Smooth muscle cell (in vitro differentiated cells): ENCODE measurements at regions not wholly inside any gene's neighbourhood (a gene's known extent, or its start where the extent isn't known, plus 50 kb on each side); places are given as distances from the start of the nearest gene placed in this dataset.

Source experiments
- DNase-seq: peaks from one replicate; lab custom pipeline; 2025; ENCODE audit not compliant: unreplicated experiment; lab: John Stamatoyannopoulos, UW
- H2AFZ ChIP-seq: fragments of 200-600 bp; sonication (generic); 2 replicates; pipeline ENCODE4 v1.6.0; 2016; ENCODE audit warnings: antibody characterized with exemption, low read depth, mild to moderate bottlenecking
- H3F3A ChIP-seq: fragments of 200-600 bp; sonication (generic); 2 replicates; pipeline ENCODE4 v1.6.0; 2017; ENCODE audit warnings: antibody characterized with exemption, low read depth
- H3K27ac ChIP-seq: fragments of 200-600 bp; sonication (generic); 2 replicates; pipeline ENCODE4 v1.5.1; 2016; ENCODE audit warnings: low read depth, mild to moderate bottlenecking
- H3K27me3 ChIP-seq: fragments of 200-600 bp; sonication (generic); 2 replicates; pipeline ENCODE4 v1.6.1; 2016; ENCODE audit warnings: low read depth, mild to moderate bottlenecking
- H3K36me3 ChIP-seq: fragments of 200-600 bp; sonication (generic); 2 replicates; pipeline ENCODE4 v1.5.1; 2016; ENCODE audit warnings: low read depth
- H3K4me1 ChIP-seq: fragments of 200-600 bp; sonication (generic); 2 replicates; pipeline ENCODE4 v1.5.1; 2016; ENCODE audit warnings: low read depth
- H3K4me2 ChIP-seq: fragments of 200-600 bp; sonication (generic); 2 replicates; pipeline ENCODE4 v1.6.0; 2016; ENCODE audit warnings: mild to moderate bottlenecking
- H3K4me3 ChIP-seq: fragments of 200-600 bp; sonication (generic); 2 replicates; pipeline ENCODE4 v1.5.1; 2016; ENCODE audit warnings: mild to moderate bottlenecking
- H3K79me2 ChIP-seq: fragments of 200-600 bp; sonication (generic); 2 replicates; pipeline ENCODE4 v1.6.0; 2016; ENCODE audit warnings: low read depth, mild to moderate bottlenecking
- H3K9ac ChIP-seq: fragments of 200-600 bp; sonication (generic); 2 replicates; pipeline ENCODE4 v1.6.0; 2016; ENCODE audit warnings: low read depth
- H3K9me3 ChIP-seq: fragments of 200-600 bp; sonication (generic); replicated peaks from 2 replicates; pipeline ENCODE4 v1.5.1; 2016; ENCODE audit warnings: low read depth
- H4K20me1 ChIP-seq: fragments of 200-600 bp; sonication (generic); 2 replicates; pipeline ENCODE4 v1.6.0; 2016; ENCODE audit warnings: low read depth
- CTCF ChIP-seq: fragments of 200-600 bp; sonication (generic); IDR thresholded peaks from 2 replicates; pipeline ENCODE4 v1.5.1; 2017; ENCODE audit warnings: borderline replicate concordance, mild to moderate bottlenecking, antibody characterized with exemption; ENCODE audit not compliant: insufficient read depth, poor library complexity, severe bottlenecking
- WGBS: methylation state at CpG from one replicate; pipeline ENCODE4 v1.1.7; 2016; ENCODE audit warnings: low lambda C conversion rate; 5-methylcytosine and 5-hydroxymethylcytosine counted together

- WGBS, result 98% methylated on average over 1 of the region's 1 CpG
- Histone ChIP-seq H3F3A (no peaks in the 10 kb centered on the region), H4K20me1 (no peaks in the 10 kb centered on the region), H3K9ac (no peak overlapping the region), H3K4me1 (no peaks in the 10 kb centered on the region), H2AFZ (no peak overlapping the region), H3K4me2 (no peak overlapping the region), H3K36me3 (no peaks in the 10 kb centered on the region), H3K4me3 (no peak overlapping the region), H3K27me3 (no peaks in the 10 kb centered on the region), H3K9me3 (no peaks in the 10 kb centered on the region), H3K79me2 (no peaks in the 10 kb centered on the region), H3K27ac (no peak overlapping the region)
- no peak for TF ChIP-seq CTCF
- DNase-seq, result no peak
These were observed 669.6 kb downstream of the PCDH17 start for GRCh38 chr13:58300974-58301681.

- Histone ChIP-seq H2AFZ (no peak overlapping the region), H3K79me2 (no peaks in the 10 kb centered on the region), H3K36me3 (no peaks in the 10 kb centered on the region), H3K4me3 (no peak overlapping the region), H3K9me3 (no peaks in the 10 kb centered on the region), H3F3A (no peaks in the 10 kb centered on the region), H3K4me2 (no peak overlapping the region), H3K4me1 (no peaks in the 10 kb centered on the region), H3K27me3 (no peaks in the 10 kb centered on the region), H4K20me1 (no peaks in the 10 kb centered on the region), H3K9ac (no peak overlapping the region), H3K27ac (no peak overlapping the region)
- no peak for TF ChIP-seq CTCF
- no peak for DNase-seq
- 93% methylated on average over 2 of the region's 2 CpGs for WGBS
These were observed 670.8 kb downstream of the PCDH17 start for GRCh38 chr13:58302349-58302748.

- Histone ChIP-seq H4K20me1 (no peaks in the 10 kb centered on the region), H3K27me3 (no peaks in the 10 kb centered on the region), H3K9ac (no peak overlapping the region), H3F3A (no peaks in the 10 kb centered on the region), H3K9me3 (no peaks in the 10 kb centered on the region), H3K36me3 (no peaks in the 10 kb centered on the region), H3K4me3 (no peak overlapping the region), H3K27ac (no peak overlapping the region), H2AFZ (no peak overlapping the region), H3K79me2 (no peaks in the 10 kb centered on the region), H3K4me2 (no peak overlapping the region), H3K4me1 (no peaks in the 10 kb centered on the region)
- no peak for DNase-seq
- TF ChIP-seq CTCF, result no peak
- WGBS, result 100% methylated on average over 1 of the region's 1 CpG
These were observed 674.5 kb downstream of the PCDH17 start for GRCh38 chr13:58306062-58306461.

- WGBS, result 89% methylated on average over 2 of the region's 2 CpGs
- Histone ChIP-seq H3K9me3 (no peaks in the 10 kb centered on the region), H3K27ac (no peak overlapping the region), H2AFZ (no peak overlapping the region), H3K4me2 (no peak overlapping the region), H3K36me3 (no peaks in the 10 kb centered on the region), H3K79me2 (no peaks in the 10 kb centered on the region), H3K4me1 (no peaks in the 10 kb centered on the region), H3K4me3 (no peak overlapping the region), H3K9ac (no peak overlapping the region), H3F3A (no peaks in the 10 kb centered on the region), H3K27me3 (no peaks in the 10 kb centered on the region), H4K20me1 (no peaks in the 10 kb centered on the region)
- DNase-seq, result no peak
- no peak for TF ChIP-seq CTCF
These were observed 681.7 kb downstream of the PCDH17 start for GRCh38 chr13:58313219-58313618.
